Renal cortex interstitium (tissue), 11 donors: ENCODE measurements at regions not wholly inside any gene's neighbourhood (a gene's known extent, or its start where the extent isn't known, plus 50 kb on each side); places are given as distances from the start of the nearest gene placed in this dataset.
"Not testable (repeated sequence)": the region's sequence is repeated elsewhere in the genome, so short reads cannot be mapped to it uniquely, and the experiment has no call there.

ENCODE experiments used
- DNase-seq, 11 donors: peaks; one replicate each; pipeline ENCODE4 v3.0.0-alpha.2; 2013; ENCODE audit warnings: low read depth in 9 of 11, low spot score in 4 of 11; ENCODE audit errors: extremely low read depth in 1 of 11

DNA sequence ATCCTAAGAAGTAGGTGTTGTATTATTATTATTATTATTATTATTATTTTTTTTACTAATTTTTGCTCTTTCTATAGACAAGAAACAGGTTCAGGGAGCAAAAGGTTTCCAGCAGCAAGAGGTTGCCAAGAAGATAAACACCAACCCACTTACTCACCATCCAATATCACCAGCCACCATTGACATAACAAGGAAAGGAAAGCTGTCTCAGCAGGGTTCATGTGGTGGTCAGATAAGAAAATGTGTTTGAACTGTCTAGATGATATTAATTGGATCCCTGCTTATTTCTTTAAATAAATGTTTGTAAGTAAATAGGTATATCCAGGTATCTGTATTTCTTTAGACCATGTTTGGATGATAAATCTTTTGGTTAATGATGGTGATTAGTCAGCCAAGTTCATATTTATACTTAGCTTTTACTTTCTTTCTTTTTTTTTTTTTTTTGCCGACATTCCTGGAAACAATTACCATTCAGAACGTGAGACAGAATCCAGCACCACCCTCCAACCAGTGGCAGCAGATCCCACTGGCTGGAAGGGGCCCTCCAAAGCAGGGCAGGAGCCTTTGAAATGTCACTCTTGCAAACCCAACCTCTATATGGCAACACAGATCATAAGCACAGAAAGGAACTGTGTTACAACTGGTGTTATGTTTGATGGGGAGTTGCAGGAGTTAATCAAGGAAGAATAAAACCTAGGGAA is 139.2 kb upstream of the ECI2 start:
- DNase-seq: no peak

DNA sequence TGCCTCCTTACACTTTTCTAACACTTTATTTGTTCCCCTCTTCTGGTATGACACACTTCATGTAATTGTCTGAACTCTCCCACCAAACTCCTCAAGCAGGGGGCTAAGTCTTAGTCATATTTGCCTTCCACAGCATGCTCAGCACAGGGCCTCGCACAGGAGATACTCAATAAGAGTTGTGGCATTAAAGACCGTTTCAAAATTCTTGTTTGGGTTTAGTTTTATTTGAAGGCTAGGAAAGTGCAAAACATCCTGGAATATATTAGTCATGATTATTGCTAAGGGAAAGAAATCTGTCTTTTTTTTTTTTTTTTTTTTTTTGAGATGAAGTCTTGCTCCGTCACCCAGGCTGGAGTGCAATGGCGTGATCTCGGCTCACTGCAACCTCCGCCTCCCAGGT is 137.6 kb upstream of the ECI2 start:
- DNase-seq: no peak

DNA sequence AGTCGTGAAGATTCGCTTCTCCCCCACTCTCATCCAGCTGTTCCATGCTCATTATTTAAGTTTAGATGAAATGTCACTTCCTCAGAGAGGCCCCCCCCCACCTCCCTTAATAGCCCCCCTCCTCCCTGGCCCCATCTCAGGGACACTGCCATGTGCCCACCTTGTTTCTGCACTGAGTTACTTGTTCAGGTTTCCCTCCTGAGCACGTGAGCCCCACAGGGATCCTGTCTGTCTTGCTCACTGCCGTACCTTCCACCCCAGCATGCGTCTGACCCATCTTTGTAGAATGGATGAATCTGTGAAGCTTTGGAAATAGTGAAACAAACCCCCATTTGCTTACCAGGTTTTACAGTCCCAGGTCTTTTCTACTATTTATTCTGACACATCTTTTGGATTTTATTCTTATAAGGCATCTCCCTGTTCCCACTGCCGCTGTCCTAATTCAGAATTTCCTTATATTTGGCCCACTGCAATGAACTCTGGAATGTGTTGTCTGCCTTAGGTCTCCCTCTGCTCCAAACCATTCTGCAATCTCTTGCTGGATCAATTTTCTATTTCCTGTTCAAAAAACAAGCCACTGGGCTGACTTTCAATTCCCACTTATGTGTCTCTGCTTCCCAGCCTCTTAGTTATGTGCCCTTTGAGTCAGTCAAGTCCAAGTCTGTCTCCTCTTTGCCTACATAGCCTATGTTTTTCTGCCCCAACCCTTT is 136.5 kb upstream of the ECI2 start:
- no peak for DNase-seq

DNA sequence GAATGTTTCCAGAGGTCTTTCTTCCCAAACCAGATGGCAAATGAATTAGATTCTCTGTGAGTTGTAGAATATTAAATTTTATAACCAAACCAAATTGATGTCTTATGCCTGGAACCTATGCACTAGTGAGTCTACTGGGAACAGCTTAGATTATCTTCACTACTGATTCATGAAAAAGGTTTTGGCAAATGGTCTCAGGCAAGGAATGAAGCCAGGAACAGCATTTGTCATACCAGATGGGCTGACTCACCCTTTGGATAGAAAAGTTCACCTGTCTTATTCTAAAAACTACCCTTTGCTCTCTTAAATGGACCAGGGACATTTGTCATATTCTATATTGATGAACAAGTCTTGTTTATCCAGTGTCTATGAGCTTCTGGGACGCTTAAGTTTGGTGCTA is 135.4 kb upstream of the ECI2 start:
- no peak for DNase-seq

DNA sequence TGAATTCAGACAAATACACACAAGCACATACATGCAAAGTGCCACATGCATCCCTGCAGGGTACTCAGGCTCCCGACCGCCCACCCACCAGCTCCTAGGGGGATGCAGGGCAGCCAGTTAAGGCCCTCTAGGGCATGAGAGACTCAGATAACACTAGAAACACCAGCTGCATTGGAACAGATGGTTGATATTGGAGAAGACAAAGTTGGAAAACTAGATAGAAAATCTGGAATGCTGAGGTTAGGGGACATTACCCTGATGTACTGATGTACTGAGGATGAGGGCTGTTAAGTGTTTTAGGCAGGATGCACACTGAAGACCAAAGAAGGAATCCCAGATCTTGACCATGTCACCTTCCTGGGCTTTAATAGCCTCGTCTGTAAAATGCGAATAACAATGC is 134.6 kb upstream of the ECI2 start:
- DNase-seq: no peak

DNA sequence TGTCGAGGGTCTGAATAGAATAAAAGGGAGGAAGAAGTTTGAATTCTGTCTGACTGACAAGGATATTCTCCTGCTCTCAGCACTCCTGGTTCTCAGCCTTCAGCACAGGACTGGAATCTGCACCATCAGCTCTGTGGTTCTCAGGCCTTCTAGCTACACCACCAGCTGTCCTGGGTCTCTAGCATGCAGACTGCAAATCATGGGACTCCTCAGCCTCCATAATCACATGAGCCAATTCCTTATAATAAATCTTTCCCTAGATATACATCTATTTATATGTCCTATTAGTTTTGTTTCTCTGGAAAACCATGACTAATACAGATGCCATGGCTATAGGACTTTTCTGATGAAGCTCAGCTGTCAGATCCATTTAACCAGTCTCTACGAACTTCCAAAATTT is 132.8 kb upstream of the ECI2 start:
- no peak for DNase-seq

DNA sequence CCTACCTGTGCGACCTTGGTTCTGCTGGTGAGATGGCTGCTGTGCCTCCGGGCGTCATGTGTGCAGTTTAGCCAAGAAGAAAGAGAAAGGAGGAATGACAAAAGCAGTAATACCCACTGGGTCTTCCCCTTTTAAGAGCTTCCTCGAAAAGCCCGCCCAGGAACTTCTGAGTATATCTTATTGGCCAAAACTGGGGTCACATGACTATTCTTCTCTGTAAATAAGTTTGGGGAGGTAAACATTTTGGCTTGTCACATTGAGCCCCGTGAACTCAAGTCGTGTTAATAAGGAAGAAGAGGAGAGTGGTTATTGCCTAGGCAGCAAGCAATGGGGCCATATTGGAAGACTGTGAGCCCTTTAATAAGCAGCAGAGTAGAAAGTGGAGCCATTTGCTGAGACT is 130.4 kb upstream of the ECI2 start:
- DNase-seq: no peak

DNA sequence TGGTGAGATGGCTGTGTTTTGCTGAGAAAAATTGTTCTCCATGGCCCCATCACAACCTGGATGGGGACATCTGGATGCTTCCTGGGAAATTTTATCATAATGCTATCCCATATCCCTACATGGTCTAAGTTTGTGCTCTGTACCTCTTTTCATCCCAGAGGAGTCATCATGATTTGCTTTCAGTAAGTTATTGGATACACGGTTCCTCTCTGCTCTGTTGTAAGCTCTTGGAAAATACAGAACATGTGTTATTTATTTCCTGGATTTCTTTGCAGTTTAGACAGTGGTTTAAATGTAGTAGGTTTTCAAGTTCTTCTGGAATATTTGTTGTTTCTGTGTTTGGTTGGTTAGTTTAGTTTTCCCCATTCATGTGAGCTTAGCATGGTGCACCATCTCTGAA is 129.2 kb upstream of the ECI2 start:
- DNase-seq: no peak

DNA sequence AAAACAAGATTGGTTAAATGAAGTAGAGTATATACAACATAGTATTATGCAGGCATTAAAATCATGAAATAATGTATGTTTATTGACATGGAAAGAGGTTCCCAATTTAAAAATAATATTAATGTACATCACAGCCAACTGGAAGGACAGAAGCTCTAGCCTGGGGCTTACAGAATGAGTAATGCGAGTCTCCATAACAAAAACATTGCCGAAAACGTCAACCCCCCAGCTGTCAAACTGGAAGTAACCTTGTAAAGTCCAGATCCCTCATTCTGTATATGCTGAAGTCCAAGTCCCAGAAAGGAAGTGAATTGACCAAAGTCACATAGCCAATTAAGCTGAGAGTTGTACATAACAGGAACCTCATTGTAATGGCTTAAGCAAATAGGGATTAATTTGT is 128.7 kb upstream of the ECI2 start:
- no peak for DNase-seq

DNA sequence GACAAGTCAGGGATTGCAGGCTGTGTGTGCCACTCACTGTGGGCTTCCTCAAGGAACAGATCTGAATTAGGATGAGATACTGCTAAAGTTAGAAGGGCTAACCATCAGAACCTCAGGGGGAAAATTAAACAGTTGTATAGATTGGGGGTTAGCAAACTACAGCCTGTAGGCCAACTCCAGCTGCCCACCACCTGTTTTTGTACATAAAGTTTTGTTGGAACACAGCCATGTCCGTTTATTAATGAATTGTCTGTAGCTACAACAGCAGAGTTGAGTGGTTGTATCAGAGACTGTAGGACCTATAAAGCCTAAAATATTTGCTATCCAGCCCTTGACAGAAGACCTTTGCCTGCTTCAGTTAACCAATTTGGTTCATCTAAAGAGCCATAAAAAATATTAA is 127.2 kb upstream of the ECI2 start:
- peak in 6 of 11 donors; percentile 8 to 32 (median 18) for DNase-seq

DNA sequence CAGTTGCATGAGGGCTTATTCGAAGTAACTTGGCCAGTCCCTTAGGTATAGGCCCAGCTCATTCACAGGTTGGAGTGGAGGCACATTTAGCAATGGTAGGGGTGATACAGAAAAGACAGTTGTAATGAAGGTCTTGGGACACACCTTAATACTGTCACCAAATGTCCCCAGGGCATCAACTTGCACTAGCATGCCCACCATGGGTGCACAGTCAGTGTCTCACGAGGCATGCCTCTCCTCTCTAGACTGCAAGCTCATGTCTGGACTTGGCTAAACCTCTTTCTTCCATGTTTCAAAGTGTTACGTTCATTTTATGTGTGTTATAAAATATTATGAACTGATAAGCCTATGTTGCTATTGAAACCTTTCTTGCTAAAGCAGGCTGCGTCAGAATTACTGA is 124.0 kb upstream of the ECI2 start:
- no peak for DNase-seq

DNA sequence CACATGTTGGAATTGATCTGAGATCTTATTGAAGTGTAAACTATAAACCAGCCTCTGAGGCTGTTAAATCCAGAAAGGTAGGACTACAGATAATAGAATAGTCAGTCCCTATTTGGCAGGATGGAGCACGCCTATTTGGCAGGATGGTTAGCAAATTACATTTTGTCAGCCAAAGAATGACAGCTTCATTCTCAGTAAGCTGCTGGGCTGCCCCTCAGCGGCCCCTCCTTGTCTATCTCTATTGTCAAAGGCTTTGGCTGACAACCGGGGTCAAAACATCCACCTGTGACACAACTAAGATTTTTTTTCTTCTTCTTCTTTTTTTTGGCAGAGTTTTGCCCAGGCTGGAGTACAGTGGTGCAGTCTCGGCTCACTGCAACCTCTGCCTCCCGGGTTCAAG is 123.4 kb upstream of the ECI2 start:
- DNase-seq: no peak

DNA sequence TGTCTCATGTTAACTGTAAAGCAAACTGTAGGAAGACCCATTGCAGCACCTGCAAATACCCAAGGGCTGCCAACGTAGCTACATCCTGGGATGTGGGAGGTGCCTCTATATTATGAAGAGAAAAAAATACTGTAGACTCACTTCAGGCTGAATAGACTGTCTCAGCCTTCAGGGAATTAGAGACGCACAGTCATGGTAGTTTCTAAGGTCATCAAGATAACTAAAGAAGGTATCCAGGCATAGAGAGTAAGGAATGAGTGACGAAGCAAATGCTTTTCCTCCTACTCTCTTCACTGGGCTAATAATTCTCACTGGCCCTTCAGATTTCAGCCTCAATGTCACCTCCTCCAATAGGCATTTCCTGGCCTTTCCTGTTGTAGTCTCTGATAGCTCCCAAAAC is 121.6 kb upstream of the ECI2 start:
- no peak for DNase-seq

DNA sequence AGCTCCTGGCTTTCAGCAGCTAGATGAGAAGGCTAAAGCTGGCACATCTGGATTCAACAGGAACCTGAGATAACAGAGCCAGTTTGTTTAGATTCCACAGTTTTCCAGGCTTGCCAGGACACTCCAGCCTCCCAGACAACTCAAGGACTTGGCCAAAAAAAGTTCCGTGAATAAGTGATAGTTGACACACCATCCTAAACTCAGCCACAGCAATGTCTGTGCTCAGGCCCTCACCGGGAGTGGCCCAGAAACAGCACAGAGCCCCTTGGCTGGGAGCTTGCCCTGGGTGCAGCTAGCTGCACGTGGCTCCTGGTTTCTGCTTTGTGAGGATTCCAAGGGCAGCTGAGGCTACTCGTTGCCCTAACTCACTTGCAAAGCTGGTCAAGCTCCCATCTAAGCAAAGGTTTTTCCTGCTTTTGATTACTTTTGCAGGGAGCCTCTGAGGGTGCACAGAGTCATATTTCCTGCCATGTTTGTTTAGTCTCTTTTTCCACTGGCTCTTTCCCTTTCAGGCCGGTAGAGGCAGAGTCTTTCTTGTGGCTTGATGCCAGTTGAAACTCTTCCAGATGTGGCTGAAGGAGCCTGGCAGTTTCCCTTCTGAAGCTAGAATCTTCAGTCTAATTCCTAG is 118.3 kb upstream of the ECI2 start:
- peak in 9 of 11 donors; percentile 24 to 57 (median 40) for DNase-seq

DNA sequence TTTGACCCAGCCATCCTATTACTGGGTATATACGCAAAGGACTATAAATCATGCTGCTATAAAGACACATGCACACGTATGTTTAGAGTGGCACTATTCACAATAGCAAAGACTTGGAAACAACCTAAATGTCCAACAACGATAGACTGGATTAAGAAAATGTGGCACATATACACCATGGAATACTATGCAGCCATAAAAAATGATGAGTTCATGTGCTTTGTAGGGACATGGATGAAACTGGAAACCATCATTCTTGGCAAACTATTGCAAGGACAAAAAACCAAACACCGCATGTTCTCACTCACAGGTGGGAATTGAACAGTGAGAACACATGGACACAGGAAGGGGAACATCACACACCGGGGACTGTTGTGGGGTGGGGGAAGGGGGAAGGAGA is 117.1 kb upstream of the ECI2 start:
- DNase-seq: not testable (repeated sequence)

DNA sequence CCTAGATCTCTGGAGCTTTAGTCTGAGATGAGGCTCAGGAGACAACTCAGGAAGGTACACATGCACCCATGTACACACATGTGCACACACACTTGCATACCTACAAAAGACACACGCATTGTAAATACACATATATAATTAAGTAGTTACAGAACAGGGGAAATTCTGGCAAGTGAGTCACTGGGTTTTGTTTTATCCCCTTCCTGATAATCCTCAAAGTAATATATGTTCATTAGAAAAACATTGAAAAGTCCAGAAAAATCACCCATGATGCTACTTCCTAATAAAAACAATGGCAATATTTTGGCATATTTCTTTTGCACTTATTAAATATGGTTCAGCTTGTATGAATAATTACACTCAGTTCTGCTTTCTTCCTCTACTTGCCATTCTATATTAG is 115.3 kb upstream of the ECI2 start:
- DNase-seq: no peak

DNA sequence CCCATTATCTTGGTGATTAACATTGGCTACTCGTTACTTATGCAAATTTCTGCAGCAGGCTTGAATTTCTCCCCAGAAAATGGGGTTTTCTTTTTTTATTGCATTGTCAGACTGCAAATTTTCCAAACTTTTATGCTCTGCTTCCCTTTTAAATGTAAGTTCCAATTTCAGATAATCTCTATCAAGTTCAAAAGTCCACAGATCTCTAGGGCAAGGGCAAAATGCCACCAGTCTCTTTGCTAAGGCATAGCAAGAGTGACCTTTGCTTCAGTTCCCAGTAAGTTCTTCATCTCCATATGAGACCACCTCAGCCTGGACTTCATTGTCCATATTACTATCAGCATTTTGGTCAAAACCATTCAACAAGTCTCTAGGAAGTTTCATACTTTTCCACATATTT is 108.5 kb upstream of the ECI2 start:
- not testable (repeated sequence) for DNase-seq

DNA sequence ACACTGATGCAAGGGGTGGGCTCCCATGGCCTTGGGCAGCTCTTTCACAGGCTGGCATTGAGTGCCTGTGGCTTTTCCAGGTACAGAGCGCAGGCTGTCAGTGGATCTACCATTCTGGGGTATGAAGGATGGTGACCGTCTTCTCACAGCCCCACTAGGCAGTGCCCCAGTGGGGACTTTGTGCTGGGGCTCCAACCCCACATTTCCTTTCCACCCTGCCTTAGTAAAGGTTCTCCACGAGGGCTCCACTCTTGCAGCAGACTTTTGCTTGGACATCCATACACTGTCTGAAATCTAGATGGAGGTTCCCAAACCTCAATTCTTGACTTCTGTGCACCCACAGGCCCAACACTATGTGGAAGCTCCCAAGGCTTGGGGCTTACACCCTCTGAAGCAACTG is 107.9 kb upstream of the ECI2 start:
- no peak for DNase-seq

DNA sequence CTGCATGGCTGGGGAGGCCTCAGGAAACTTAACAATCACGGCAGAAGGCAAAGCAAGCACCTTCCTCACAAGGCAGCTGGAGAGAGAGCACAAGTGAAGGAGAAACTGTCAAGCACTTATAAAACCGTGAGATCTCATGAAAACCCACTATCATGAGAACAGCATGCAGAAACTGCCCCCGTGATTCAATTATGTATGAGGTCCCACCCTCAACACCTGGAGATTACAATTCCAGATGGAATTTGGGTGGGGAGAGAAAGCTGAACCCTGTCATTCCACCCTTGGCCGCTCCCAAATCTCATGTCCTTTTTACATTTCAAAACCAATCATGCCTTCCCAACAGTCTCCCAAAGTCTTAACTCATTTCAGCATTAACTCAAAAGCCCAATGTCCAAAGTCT is 107.2 kb upstream of the ECI2 start:
- DNase-seq: no peak

DNA sequence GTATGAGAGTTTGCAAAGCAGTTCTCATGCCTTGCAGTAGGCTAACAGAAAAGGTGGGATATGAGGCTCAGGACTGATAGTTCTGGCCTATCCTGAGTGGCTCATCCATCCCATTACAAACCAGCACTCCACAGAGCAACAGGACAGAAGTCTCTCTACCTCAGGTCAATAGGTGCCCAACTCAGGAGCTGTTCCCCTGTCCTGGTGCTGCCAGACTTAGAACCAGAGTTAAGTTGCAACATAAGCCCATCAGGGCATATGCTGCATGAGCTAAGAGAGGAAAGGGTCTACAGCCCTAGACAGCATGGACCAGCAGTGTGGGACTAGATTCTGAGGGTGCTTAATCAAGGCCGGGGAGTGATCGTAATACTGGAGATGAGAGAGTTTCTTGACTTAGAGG is 104.8 kb upstream of the ECI2 start:
- DNase-seq: no peak
